ENCODE measurements at regions not wholly inside any gene's neighbourhood (a gene's known extent, or its start where the extent isn't known, plus 50 kb on each side); places are given as distances from the start of the nearest gene placed in this dataset.
"Not testable (repeated sequence)": the region's sequence is repeated elsewhere in the genome, so short reads cannot be mapped to it uniquely, and the experiment has no call there.

- H3K9me3 ChIP-seq: no peaks in the 10 kb centered on the region
- H3K27me3 ChIP-seq: no peaks in the 10 kb centered on the region
- H3K36me3 ChIP-seq: no peaks in the 10 kb centered on the region
- DNase-seq: no peak
- H3K4me3 ChIP-seq: no peak overlapping the region
These were observed 745.2 kb downstream of the SI start for GRCh38 chr3:164332831-164333802.

DNA sequence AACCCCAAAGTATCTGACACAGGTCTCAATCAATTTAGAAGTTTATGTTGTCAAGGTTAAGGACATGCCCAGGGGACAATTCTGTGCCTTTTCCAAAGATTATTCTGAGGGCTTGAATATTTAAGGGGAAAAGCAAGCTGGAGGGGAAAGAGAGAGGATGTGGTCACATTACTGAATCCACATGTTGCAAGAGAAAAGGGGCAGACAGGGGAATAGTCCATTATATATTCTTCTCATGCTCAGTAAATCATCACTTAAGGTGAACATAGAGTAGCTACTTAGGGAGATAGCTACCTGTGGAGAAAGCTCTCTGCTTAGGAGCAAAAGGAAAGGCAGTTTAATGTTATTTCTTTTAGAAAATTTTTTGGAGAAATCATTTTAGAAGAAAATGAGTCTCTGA, 751.6 kb downstream of the SI start:
- Histone ChIP-seq H3K4me3 (no peak overlapping the region), H3K9me3 (no peaks in the 10 kb centered on the region), H3K27me3 (no peaks in the 10 kb centered on the region), H3K36me3 (no peaks in the 10 kb centered on the region)
- no peak for DNase-seq

DNA sequence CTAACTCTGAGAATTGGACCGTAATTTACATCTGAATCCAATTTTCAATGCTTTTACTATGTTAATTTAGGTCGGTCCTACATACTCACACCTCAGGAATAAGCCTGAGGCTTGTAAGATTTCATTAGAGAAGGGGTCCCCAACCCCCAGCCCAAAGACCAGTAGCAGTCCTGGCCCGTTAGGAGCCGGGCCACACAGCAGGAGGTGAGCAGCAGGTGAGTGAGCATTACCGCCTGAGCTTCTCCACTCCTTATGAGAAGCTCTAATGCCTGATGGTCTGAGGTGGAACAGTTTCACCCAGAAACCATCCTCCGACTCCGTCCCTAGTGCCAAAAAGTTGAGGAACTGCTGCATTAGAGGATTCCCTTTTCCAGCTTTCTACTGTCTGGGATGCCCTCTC, 757.3 kb downstream of the SI start:
- no peaks in the 10 kb centered on the region for H3K9me3 ChIP-seq
- no peak for DNase-seq
- no peak overlapping the region for H3K4me3 ChIP-seq
- no peaks in the 10 kb centered on the region for H3K27me3 ChIP-seq
- no peaks in the 10 kb centered on the region for H3K36me3 ChIP-seq

DNA sequence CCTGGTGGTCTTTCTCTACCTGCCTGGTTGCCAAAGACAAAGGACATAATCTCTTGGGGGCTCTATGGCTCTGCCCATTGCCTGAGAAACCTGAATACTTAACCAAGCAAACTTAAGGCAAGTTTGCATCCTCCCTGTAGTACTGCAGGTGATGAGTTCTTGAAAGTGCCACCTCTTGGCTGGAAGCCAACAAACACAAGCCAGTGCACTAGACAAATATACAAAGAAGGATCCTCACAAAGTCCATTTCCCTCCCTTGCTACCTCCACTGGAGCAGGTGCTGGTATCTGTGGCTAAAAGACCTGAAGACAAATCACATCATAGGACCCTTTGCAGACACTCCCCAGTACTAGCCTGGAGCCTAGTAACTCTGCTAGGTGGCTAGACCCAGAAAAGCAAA, 772.3 kb downstream of the SI start:
- H3K36me3 ChIP-seq: no peaks in the 10 kb centered on the region
- H3K27me3 ChIP-seq: no peaks in the 10 kb centered on the region
- no peak for DNase-seq
- no peaks in the 10 kb centered on the region; the same call in 1 of the 2 replicates for H3K9me3 ChIP-seq
- H3K4me3 ChIP-seq: no peak overlapping the region

DNA sequence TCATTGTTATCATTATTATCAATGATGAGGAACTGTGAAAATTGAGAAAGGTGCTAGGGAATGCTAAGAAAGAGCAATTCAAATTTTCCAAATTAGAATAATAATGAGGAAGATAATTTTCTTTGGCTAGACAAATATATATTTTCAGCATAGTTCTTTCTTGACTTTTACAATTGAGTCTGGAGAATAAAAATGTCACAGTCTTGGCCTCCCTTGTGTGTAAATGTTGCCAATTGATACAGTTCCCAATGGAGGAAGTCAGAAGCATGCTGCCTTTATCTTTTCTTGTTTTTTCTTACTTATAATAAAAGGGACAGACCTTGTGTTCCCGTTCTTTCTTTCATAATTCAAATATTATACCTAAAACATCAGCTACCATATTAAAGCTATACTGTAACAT, 774.4 kb downstream of the SI start:
- Histone ChIP-seq H3K9me3 (no peaks in the 10 kb centered on the region), H3K27me3 (no peaks in the 10 kb centered on the region), H3K36me3 (no peaks in the 10 kb centered on the region), H3K4me3 (no peak overlapping the region)
- DNase-seq: no peak

GRCh38 chr3:164302622-164303021, 775.7 kb downstream of the SI start:
- no peaks in the 10 kb centered on the region for H3K9me3 ChIP-seq
- DNase-seq: no peak
- H3K4me3 ChIP-seq: no peak overlapping the region
- H3K36me3 ChIP-seq: no peaks in the 10 kb centered on the region
- no peaks in the 10 kb centered on the region for H3K27me3 ChIP-seq

DNA sequence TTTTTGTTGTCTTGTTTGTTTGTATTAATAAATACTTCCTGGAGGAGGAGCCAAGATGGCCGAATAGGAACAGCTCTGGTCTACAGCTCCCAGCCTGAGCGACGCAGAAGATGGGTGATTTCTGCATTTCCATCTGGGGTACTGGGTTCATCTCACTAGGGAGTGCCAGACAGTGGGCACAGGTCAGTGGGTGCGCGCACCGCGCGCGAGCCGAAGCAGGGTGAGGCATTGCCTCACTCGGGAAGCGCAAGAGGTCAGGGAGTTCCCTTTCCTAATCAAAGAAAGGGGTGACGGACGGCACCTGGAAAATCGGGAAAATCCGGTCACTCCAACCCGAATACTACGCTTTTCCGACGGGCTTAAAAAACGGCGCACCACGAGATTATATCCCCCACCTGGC, 786.8 kb downstream of the SI start:
- DNase-seq, H3K9me3 ChIP-seq, H3K4me3 ChIP-seq, H3K27me3 ChIP-seq, H3K36me3 ChIP-seq: not testable (repeated sequence)

DNA sequence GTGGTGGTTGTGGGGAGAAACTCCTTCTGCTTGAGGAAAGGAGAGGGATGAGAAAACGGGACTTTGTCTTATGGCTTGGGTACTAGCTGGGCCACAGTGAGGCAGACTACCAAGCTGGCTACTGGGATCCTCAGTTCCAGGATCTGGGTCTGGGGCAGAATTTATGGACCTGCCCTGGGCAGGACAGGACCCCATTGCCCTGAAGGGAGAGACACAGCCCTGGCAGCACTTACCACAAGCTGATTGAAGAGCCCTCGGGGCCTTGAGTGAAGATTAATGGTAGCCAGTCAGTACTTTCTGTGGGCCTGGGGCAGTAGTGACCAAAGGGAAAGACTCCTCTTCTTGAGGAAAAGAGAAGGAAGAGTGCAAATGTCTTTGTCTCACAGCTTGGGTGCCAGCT, 799.7 kb downstream of the SI start:
- H3K9me3 ChIP-seq: no peaks in the 10 kb centered on the region
- no peak for DNase-seq

DNA sequence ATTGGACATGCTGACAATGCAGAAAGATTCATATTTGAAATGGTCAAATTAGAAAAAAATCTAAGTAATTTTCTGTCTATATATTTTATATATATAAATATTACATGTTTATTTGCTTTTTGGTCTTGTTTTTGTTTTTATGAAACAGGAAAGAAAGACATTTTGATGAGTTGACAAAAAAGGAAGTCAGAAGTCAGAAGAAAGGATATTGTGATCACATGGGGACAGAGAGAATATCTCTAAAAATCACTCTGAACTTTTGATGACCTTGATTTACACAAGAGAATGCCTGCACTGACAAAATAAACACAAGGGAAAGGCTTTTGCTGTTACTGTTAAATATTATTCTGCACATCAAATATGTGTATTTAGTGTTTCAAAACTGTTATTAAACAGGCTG, 811.2 kb downstream of the SI start:
- no peaks in the 10 kb centered on the region for H3K36me3 ChIP-seq
- no peak for DNase-seq
- H3K27me3 ChIP-seq: peaks cover 3% of the 10 kb centered on the region; the same call in 1 of the 2 replicates
- H3K9me3 ChIP-seq: no peaks in the 10 kb centered on the region
- H3K4me3 ChIP-seq: no peak overlapping the region

More for the DNA sequence above, 799.7 kb downstream of the SI start:
- no peaks in the 10 kb centered on the region for H3K27me3 ChIP-seq
- no peaks in the 10 kb centered on the region for H3K36me3 ChIP-seq
- no peak overlapping the region for H3K4me3 ChIP-seq

DNA sequence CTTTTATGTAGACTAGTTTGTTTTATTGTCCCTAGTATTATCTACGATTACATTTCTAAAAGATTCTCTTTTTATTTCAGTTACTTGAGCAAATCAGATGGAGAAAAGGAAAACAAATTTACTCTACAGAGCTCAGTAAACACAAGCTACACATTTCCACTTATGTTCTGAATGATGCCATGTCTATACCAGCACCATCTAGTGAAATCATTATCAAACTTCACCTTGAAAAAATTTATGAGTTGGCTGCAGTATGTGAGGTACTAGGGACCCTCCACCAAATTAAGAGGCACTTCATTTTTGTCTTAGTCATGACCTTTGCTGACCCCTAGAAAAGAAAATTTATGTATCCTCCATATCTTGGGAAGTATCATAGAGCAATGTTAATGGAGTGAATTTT, 827.4 kb downstream of the SI start:
- DNase-seq: no peak
- Histone ChIP-seq H3K27me3 (no peaks in the 10 kb centered on the region), H3K9me3 (no peaks in the 10 kb centered on the region), H3K4me3 (no peak overlapping the region), H3K36me3 (no peaks in the 10 kb centered on the region)

GRCh38 chr3:164236851-164237250, 841.4 kb downstream of the SI start:
- H3K27me3 ChIP-seq: no peaks in the 10 kb centered on the region
- H3K9me3 ChIP-seq: no peaks in the 10 kb centered on the region
- H3K4me3 ChIP-seq: no peak overlapping the region
- H3K36me3 ChIP-seq: no peaks in the 10 kb centered on the region
- no peak for DNase-seq

- Histone ChIP-seq H3K9me3 (no peaks in the 10 kb centered on the region), H3K4me3 (no peak overlapping the region), H3K27me3 (no peaks in the 10 kb centered on the region), H3K36me3 (no peaks in the 10 kb centered on the region)
- DNase-seq: no peak
These were observed 842.8 kb downstream of the SI start for GRCh38 chr3:164235289-164236028.

- Histone ChIP-seq H3K36me3 (no peaks in the 10 kb centered on the region), H3K4me3 (no peak overlapping the region), H3K9me3 (no peaks in the 10 kb centered on the region), H3K27me3 (no peaks in the 10 kb centered on the region)
- no peak for DNase-seq
These were observed 844.3 kb downstream of the SI start for GRCh38 chr3:164233951-164234350.

- Histone ChIP-seq H3K36me3 (no peaks in the 10 kb centered on the region), H3K4me3 (no peak overlapping the region), H3K9me3 (no peaks in the 10 kb centered on the region), H3K27me3 (no peaks in the 10 kb centered on the region)
- DNase-seq: no peak
These were observed 846.6 kb downstream of the SI start for GRCh38 chr3:164231718-164232117.

GRCh38 chr3:164230385-164231094, 847.8 kb downstream of the SI start:
- no peaks in the 10 kb centered on the region for H3K9me3 ChIP-seq

GRCh38 chr3:164224126-164224525, 854.2 kb downstream of the SI start:
- DNase-seq: no peak
- Histone ChIP-seq H3K27me3 (no peaks in the 10 kb centered on the region; the same call in 1 of the 2 replicates), H3K36me3 (no peaks in the 10 kb centered on the region), H3K9me3 (no peaks in the 10 kb centered on the region), H3K4me3 (no peak overlapping the region)

More at GRCh38 chr3:164230385-164231094, 847.8 kb downstream of the SI start:
- Histone ChIP-seq H3K27me3 (no peaks in the 10 kb centered on the region), H3K36me3 (no peaks in the 10 kb centered on the region), H3K4me3 (no peak overlapping the region)
- DNase-seq: no peak

- Histone ChIP-seq H3K4me3 (no peak overlapping the region), H3K27me3 (no peaks in the 10 kb centered on the region; the same call in 1 of the 2 replicates), H3K36me3 (no peaks in the 10 kb centered on the region), H3K9me3 (no peaks in the 10 kb centered on the region)
- DNase-seq: no peak
These were observed 856.1 kb downstream of the SI start for GRCh38 chr3:164222197-164222596.

Data from MG63 (cell line).